Chondrocyte (in vitro differentiated cells): ENCODE measurements at regions not wholly inside any gene's neighbourhood (a gene's known extent, or its start where the extent isn't known, plus 50 kb on each side); places are given as distances from the start of the nearest gene placed in this dataset.

Source experiments
- DNase-seq: peaks from one replicate; pipeline ENCODE4 v3.0.0; 2021; ENCODE audit warnings: mixed read lengths, low spot score
- H3K27ac Mint-ChIP-seq: one replicate; pipeline ENCODE4 v1.8.0; 2021; ENCODE audit warnings: mild to moderate bottlenecking, moderate library complexity, mixed read lengths; ENCODE audit not compliant: unreplicated experiment
- H3K27me3 Mint-ChIP-seq: 2 replicates; pipeline ENCODE4 v1.8.0; 2021; ENCODE audit warnings: low read depth, mixed read lengths
- H3K36me3 Mint-ChIP-seq: 2 replicates; pipeline ENCODE4 v1.8.0; 2021; ENCODE audit warnings: low read depth, mixed read lengths
- H3K4me1 Mint-ChIP-seq: 2 replicates; pipeline ENCODE4 v1.8.0; 2021; ENCODE audit warnings: low read depth, mild to moderate bottlenecking, mixed read lengths
- H3K4me3 Mint-ChIP-seq: one replicate; pipeline ENCODE4 v1.8.0; 2021; ENCODE audit warnings: mild to moderate bottlenecking, moderate library complexity, mixed read lengths; ENCODE audit not compliant: unreplicated experiment
- H3K9me3 Mint-ChIP-seq: 2 replicates; pipeline ENCODE4 v1.8.0; 2021; ENCODE audit warnings: low read depth, mixed read lengths
- CTCF ChIP-seq: fragments of 200-600 bp; sonication (generic); IDR thresholded peaks from 2 replicates; pipeline ENCODE4 v1.5.0; 2021; ENCODE audit warnings: antibody characterized with exemption, mild to moderate bottlenecking, moderate library complexity

- Mint-ChIP-seq H3K4me3 (no peak overlapping the region), H3K9me3 (no peaks in the 10 kb centered on the region), H3K27me3 (no peaks in the 10 kb centered on the region), H3K4me1 (no peaks in the 10 kb centered on the region), H3K36me3 (no peaks in the 10 kb centered on the region), H3K27ac (no peak overlapping the region)
- TF ChIP-seq CTCF: no peak
- no peak for DNase-seq
Measured at GRCh38 chr7:42406358-42406757, 169.3 kb upstream of the GLI3 start.

GRCh38 chr7:42405782-42406181, 168.8 kb upstream of the GLI3 start:
- H3K36me3 Mint-ChIP-seq: no peaks in the 10 kb centered on the region
- no peak overlapping the region for H3K4me3 Mint-ChIP-seq
- no peaks in the 10 kb centered on the region for H3K9me3 Mint-ChIP-seq
- no peaks in the 10 kb centered on the region for H3K27me3 Mint-ChIP-seq
- no peak overlapping the region for H3K27ac Mint-ChIP-seq
- DNase-seq: no peak
- no peak for TF ChIP-seq CTCF
- H3K4me1 Mint-ChIP-seq: no peaks in the 10 kb centered on the region

GRCh38 chr7:42403831-42404230, 166.8 kb upstream of the GLI3 start:
- Mint-ChIP-seq H3K27ac (no peak overlapping the region), H3K4me1 (no peaks in the 10 kb centered on the region), H3K4me3 (no peak overlapping the region), H3K27me3 (no peaks in the 10 kb centered on the region), H3K9me3 (no peaks in the 10 kb centered on the region), H3K36me3 (no peaks in the 10 kb centered on the region)
- no peak for DNase-seq
- no peak for TF ChIP-seq CTCF

- no peak for TF ChIP-seq CTCF
- H3K4me1 Mint-ChIP-seq: no peaks in the 10 kb centered on the region
- H3K27me3 Mint-ChIP-seq: no peaks in the 10 kb centered on the region
- H3K27ac Mint-ChIP-seq: no peak overlapping the region
- no peaks in the 10 kb centered on the region for H3K9me3 Mint-ChIP-seq
- H3K4me3 Mint-ChIP-seq: no peak overlapping the region
- no peaks in the 10 kb centered on the region for H3K36me3 Mint-ChIP-seq
- no peak for DNase-seq
Measured at GRCh38 chr7:42400961-42401360, 164.0 kb upstream of the GLI3 start.

- Mint-ChIP-seq H3K27me3 (no peaks in the 10 kb centered on the region), H3K9me3 (no peaks in the 10 kb centered on the region)
Measured at GRCh38 chr7:42400211-42400772, 163.3 kb upstream of the GLI3 start.

More at GRCh38 chr7:42400211-42400772, 163.3 kb upstream of the GLI3 start:
- DNase-seq: no peak
- TF ChIP-seq CTCF: no peak
- no peak overlapping the region for H3K4me3 Mint-ChIP-seq
- H3K36me3 Mint-ChIP-seq: no peaks in the 10 kb centered on the region
- no peak overlapping the region for H3K27ac Mint-ChIP-seq
- H3K4me1 Mint-ChIP-seq: peaks cover 5% of the 10 kb centered on the region
